Progenitor cell of endocrine pancreas (in vitro differentiated cells): ENCODE measurements at regions not wholly inside any gene's neighbourhood (a gene's known extent, or its start where the extent isn't known, plus 50 kb on each side); places are given as distances from the start of the nearest gene placed in this dataset.

Source experiments
- DNase-seq: peaks from one replicate; pipeline ENCODE4 v3.0.0; 2021; ENCODE audit warnings: low spot score; ENCODE audit not compliant: unreplicated experiment
- H3K27ac Mint-ChIP-seq: 2 replicates; pipeline ENCODE4 v1.8.0; 2021; ENCODE audit warnings: mild to moderate bottlenecking, moderate library complexity, mixed read lengths
- H3K27me3 Mint-ChIP-seq: 2 replicates; pipeline ENCODE4 v1.8.0; 2021; ENCODE audit warnings: mixed read lengths
- H3K36me3 Mint-ChIP-seq: 2 replicates; pipeline ENCODE4 v1.8.0; 2022; ENCODE audit warnings: mixed read lengths; ENCODE audit not compliant: insufficient read depth
- H3K4me1 Mint-ChIP-seq: 2 replicates; pipeline ENCODE4 v1.8.0; 2021; ENCODE audit warnings: low read depth, mixed read lengths
- H3K4me3 Mint-ChIP-seq: 2 replicates; pipeline ENCODE4 v1.8.0; 2021; ENCODE audit warnings: low read depth, mild to moderate bottlenecking, moderate library complexity, mixed read lengths
- H3K9me3 Mint-ChIP-seq: 2 replicates; pipeline ENCODE4 v1.8.0; 2021; ENCODE audit warnings: low read depth, mixed read lengths
- TF ChIP-seq, protein P1 (sequence below): fragments of 200-600 bp; sonication (generic); IDR thresholded peaks from one replicate; pipeline ENCODE4 v1.5.0; 2021; ENCODE audit warnings: antibody characterized with exemption, mild to moderate bottlenecking; ENCODE audit not compliant: unreplicated experiment

DNA sequence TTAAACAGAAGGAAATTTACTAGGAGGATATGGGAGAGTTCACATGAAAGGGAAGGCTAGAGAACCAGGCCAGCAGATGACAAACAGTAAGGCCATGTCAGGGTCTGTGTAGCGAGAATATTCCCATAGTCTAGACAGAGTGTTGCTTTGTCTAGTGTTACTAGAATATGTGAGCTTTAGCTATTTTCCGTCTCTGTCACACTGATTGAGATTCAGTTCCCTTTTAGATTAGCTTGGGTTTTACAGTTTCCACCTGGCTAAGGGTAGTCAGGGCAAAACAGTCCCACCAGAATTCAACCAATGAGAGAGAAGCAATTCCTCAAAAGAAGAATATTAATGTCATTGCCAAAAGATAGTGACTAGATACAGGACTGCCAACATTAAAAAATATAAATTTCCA, 82.8 kb upstream of the MDM1 start:
- Mint-ChIP-seq H3K4me1 (no peaks in the 10 kb centered on the region), H3K4me3 (no peak overlapping the region), H3K27ac (no peak overlapping the region), H3K9me3 (no peaks in the 10 kb centered on the region), H3K36me3 (no peaks in the 10 kb centered on the region), H3K27me3 (no peaks in the 10 kb centered on the region)
- DNase-seq: no peak
- TF ChIP-seq, protein P1, sequence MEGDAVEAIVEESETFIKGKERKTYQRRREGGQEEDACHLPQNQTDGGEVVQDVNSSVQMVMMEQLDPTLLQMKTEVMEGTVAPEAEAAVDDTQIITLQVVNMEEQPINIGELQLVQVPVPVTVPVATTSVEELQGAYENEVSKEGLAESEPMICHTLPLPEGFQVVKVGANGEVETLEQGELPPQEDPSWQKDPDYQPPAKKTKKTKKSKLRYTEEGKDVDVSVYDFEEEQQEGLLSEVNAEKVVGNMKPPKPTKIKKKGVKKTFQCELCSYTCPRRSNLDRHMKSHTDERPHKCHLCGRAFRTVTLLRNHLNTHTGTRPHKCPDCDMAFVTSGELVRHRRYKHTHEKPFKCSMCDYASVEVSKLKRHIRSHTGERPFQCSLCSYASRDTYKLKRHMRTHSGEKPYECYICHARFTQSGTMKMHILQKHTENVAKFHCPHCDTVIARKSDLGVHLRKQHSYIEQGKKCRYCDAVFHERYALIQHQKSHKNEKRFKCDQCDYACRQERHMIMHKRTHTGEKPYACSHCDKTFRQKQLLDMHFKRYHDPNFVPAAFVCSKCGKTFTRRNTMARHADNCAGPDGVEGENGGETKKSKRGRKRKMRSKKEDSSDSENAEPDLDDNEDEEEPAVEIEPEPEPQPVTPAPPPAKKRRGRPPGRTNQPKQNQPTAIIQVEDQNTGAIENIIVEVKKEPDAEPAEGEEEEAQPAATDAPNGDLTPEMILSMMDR: no peak

DNA sequence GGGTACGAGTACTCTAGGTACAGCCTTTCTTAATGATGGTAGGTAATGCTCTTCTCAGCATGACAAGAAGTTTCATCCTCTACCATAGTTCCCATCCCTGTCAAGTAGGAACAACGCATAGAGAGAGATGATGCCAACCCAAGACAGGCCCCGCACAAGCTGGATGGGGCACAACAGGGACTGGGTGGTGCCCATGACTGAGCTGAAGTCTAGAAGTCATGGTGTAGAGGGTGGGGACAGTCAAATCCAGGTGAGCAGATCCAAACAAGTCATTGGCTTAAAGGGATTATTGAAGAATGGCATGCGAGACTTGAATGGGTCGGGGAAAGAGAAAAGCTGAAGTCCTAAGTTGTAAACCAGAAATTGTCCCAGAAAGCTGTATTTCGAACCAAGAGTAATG, 84.2 kb upstream of the MDM1 start:
- H3K27me3 Mint-ChIP-seq: peaks cover 4% of the 10 kb centered on the region
- no peaks in the 10 kb centered on the region for H3K9me3 Mint-ChIP-seq
- TF ChIP-seq, protein P1: no peak
- no peak for DNase-seq
- H3K4me3 Mint-ChIP-seq: no peak overlapping the region
- no peaks in the 10 kb centered on the region for H3K36me3 Mint-ChIP-seq
- H3K4me1 Mint-ChIP-seq: peaks cover 3% of the 10 kb centered on the region
- H3K27ac Mint-ChIP-seq: no peak overlapping the region

DNA sequence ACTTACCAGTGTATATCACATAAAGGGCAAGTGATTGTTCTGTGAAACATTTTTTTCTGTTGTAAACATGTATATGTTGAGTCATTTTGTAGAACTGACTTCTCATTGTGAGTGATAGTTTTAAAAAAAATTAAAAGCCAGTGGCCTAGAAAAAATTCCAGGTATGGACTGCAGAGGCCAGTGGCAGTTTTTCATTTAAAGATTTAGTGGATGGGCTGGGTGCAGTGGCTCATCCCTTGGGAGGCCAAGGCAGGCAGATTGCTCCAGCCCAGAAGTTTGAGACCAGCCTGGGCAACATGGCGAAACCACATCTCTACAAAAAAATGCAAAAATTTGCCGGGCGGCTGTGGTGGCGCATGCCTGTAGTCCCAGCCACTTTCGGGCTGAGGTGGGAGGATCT, 84.7 kb upstream of the MDM1 start:
- H3K9me3 Mint-ChIP-seq: no peaks in the 10 kb centered on the region
- TF ChIP-seq, protein P1: no peak
- H3K36me3 Mint-ChIP-seq: no peaks in the 10 kb centered on the region
- H3K4me1 Mint-ChIP-seq: peaks cover 3% of the 10 kb centered on the region
- H3K27ac Mint-ChIP-seq: no peak overlapping the region
- H3K4me3 Mint-ChIP-seq: no peak overlapping the region
- H3K27me3 Mint-ChIP-seq: peaks cover 4% of the 10 kb centered on the region
- DNase-seq: no peak

DNA sequence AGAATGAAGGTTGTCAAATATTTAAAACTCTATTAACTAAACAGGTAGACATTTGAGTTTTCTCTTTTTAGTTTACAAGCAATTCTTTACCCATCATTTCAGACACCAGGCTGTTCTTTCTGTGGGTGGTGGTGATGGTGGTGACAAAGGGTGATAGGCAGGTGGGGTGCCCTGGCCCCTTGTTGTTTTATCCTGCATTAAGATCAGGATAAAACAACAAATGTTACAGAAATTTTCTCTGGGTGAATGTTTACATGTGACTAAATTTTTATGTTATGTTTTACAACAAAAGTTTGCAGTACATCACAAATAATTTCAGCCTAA, 85.9 kb upstream of the MDM1 start:
- no peak for DNase-seq
- TF ChIP-seq, protein P1: no peak
- no peak overlapping the region for H3K27ac Mint-ChIP-seq
- peaks cover 4% of the 10 kb centered on the region for H3K27me3 Mint-ChIP-seq
- H3K4me3 Mint-ChIP-seq: no peak overlapping the region
- H3K9me3 Mint-ChIP-seq: no peaks in the 10 kb centered on the region
- H3K36me3 Mint-ChIP-seq: no peaks in the 10 kb centered on the region
- H3K4me1 Mint-ChIP-seq: peaks cover 3% of the 10 kb centered on the region

DNA sequence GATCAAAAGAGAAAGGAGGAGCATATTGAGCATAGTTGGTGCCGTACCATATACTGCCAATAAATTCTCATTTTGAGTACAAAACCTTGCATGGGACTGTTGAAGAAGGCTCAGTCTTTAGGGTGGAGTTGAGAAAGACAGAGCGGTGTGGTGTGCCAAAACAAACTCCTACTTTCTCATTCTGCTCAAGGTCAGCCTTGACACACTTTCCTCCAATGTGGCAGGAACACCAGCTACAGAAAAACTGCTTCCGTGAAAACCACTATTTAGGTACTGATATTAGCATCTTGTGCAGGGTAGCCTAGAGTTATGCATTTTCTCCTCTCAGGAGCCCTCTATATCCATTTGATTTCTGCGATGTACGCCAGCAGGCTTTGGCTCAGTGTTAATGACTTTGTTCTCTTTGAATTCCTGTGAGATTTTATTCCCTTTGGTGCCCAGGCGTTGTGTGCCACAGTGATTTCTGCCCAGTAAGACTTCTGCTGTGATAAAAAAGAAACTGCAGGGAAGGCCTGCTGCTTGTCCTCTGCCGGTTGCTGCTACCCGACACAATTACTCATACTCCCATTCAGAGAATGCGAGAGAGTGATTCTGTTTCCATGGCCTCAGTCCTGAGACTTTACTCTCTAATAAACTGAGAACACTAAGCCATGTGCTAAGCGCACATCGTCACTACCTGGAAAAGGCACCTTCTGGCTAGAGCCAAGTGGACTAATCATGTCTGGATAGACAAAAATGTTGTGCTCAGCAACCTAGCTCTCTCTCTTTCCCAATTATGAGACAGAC, 88.3 kb upstream of the MDM1 start:
- Mint-ChIP-seq H3K4me3 (no peak overlapping the region), H3K4me1 (peaks cover 3% of the 10 kb centered on the region), H3K36me3 (no peaks in the 10 kb centered on the region), H3K27me3 (peaks cover 4% of the 10 kb centered on the region), H3K9me3 (no peaks in the 10 kb centered on the region), H3K27ac (no peak overlapping the region)
- DNase-seq: no peak
- TF ChIP-seq, protein P1: no peak
